HUES64 (cell line): ENCODE measurements at regions not wholly inside any gene's neighbourhood (a gene's known extent, or its start where the extent isn't known, plus 50 kb on each side); places are given as distances from the start of the nearest gene placed in this dataset.

Experiments used
- H3K27ac ChIP-seq: 2 replicates; pipeline ENCODE4 v1.7.0; 2013; ENCODE audit warnings: low read depth, low read length, inconsistent platforms
- H3K27me3 ChIP-seq: 2 replicates; pipeline ENCODE4 v1.6.1; 2013; ENCODE audit warnings: mild to moderate bottlenecking, low read length; ENCODE audit not compliant: insufficient read depth
- H3K36me3 ChIP-seq: 2 replicates; pipeline ENCODE4 v1.6.1; 2013; ENCODE audit warnings: mild to moderate bottlenecking, low read length; ENCODE audit not compliant: insufficient read depth
- H3K4me1 ChIP-seq: 2 replicates; pipeline ENCODE4 v1.6.1; 2013; ENCODE audit warnings: mild to moderate bottlenecking, low read length, moderate library complexity; ENCODE audit not compliant: insufficient read depth
- H3K4me3 ChIP-seq: 2 replicates; pipeline ENCODE4 v1.5.1; 2013; ENCODE audit warnings: mild to moderate bottlenecking, low read length, moderate library complexity
- H3K9ac ChIP-seq: 2 replicates; pipeline ENCODE4 v1.6.1; 2013; ENCODE audit warnings: mild to moderate bottlenecking, low read depth, low read length
- H3K9me3 ChIP-seq: 2 replicates; pipeline ENCODE4 v1.6.1; 2013; ENCODE audit warnings: low read depth, low read length; ENCODE audit not compliant: insufficient read depth
- WGBS: fragments of 150-250, 120-280 bp; methylation state at CpG from one replicate; pipeline ENCODE4 v1.1.7; 2013; ENCODE audit warnings: missing lambda C conversion rate; 5-methylcytosine and 5-hydroxymethylcytosine counted together

GRCh38 chr3:109532257-109533216 is 195.2 kb upstream of the DPPA4 start:
- H3K36me3 ChIP-seq: no peaks in the 10 kb centered on the region
- H3K4me3 ChIP-seq: no peak overlapping the region
- no peak overlapping the region for H3K9ac ChIP-seq
- no peak overlapping the region for H3K27ac ChIP-seq
- no peaks in the 10 kb centered on the region for H3K4me1 ChIP-seq
- 90% methylated on average over 6 of the region's 6 CpGs for WGBS
- H3K27me3 ChIP-seq: no peaks in the 10 kb centered on the region
- H3K9me3 ChIP-seq: 0 out of 2 replicates have a peak, but pooled peaks cover 4% of the 10 kb centered on the region

- no peak overlapping the region for H3K27ac ChIP-seq
- WGBS: 95% methylated on average over 10 of the region's 10 CpGs
- H3K36me3 ChIP-seq: no peaks in the 10 kb centered on the region
- H3K9ac ChIP-seq: no peak overlapping the region
- no peaks in the 10 kb centered on the region for H3K4me1 ChIP-seq
- H3K9me3 ChIP-seq: no peaks in the 10 kb centered on the region
- H3K27me3 ChIP-seq: no peaks in the 10 kb centered on the region
- H3K4me3 ChIP-seq: no peak overlapping the region
Measured at GRCh38 chr3:109545746-109546145, 208.4 kb upstream of the DPPA4 start.

- H3K27me3 ChIP-seq: no peaks in the 10 kb centered on the region
- no peak overlapping the region for H3K9ac ChIP-seq
- no peaks in the 10 kb centered on the region for H3K9me3 ChIP-seq
- H3K27ac ChIP-seq: no peak overlapping the region
- no peak overlapping the region for H3K4me3 ChIP-seq
- H3K4me1 ChIP-seq: no peaks in the 10 kb centered on the region
- no CpG with 5 or more reads among the region's 1 CpG for WGBS
- H3K36me3 ChIP-seq: no peaks in the 10 kb centered on the region
Measured at GRCh38 chr3:109548192-109548938, 211.0 kb upstream of the DPPA4 start.

GRCh38 chr3:109553591-109554371 is 216.4 kb upstream of the DPPA4 start:
- Histone ChIP-seq H3K9ac (no peak overlapping the region), H3K36me3 (no peaks in the 10 kb centered on the region), H3K4me3 (no peak overlapping the region), H3K27ac (no peak overlapping the region), H3K4me1 (no peaks in the 10 kb centered on the region), H3K27me3 (no peaks in the 10 kb centered on the region), H3K9me3 (no peaks in the 10 kb centered on the region)
- 77% methylated on average over 4 of the region's 4 CpGs for WGBS

- no peaks in the 10 kb centered on the region for H3K9me3 ChIP-seq
- no peaks in the 10 kb centered on the region for H3K27me3 ChIP-seq
- H3K27ac ChIP-seq: no peak overlapping the region
- no peak overlapping the region for H3K9ac ChIP-seq
- H3K4me1 ChIP-seq: no peaks in the 10 kb centered on the region
- no peak overlapping the region for H3K4me3 ChIP-seq
- WGBS: 87% methylated on average over 1 of the region's 1 CpG
- H3K36me3 ChIP-seq: no peaks in the 10 kb centered on the region
Measured at GRCh38 chr3:109559389-109559788, 222.0 kb upstream of the DPPA4 start.

GRCh38 chr3:109563149-109563548 is 225.8 kb upstream of the DPPA4 start:
- Histone ChIP-seq H3K9ac (no peak overlapping the region), H3K9me3 (no peaks in the 10 kb centered on the region), H3K36me3 (no peaks in the 10 kb centered on the region), H3K27me3 (no peaks in the 10 kb centered on the region), H3K4me3 (no peak overlapping the region), H3K27ac (no peak overlapping the region), H3K4me1 (no peaks in the 10 kb centered on the region)
- 100% methylated on average over 5 of the region's 7 CpGs for WGBS

GRCh38 chr3:109569135-109569846 is 231.9 kb upstream of the DPPA4 start:
- Histone ChIP-seq H3K9ac (no peak overlapping the region), H3K4me3 (no peak overlapping the region), H3K9me3 (no peaks in the 10 kb centered on the region), H3K27ac (no peak overlapping the region), H3K27me3 (no peaks in the 10 kb centered on the region), H3K36me3 (no peaks in the 10 kb centered on the region), H3K4me1 (no peaks in the 10 kb centered on the region)
- 70% methylated on average over 2 of the region's 2 CpGs for WGBS

- Histone ChIP-seq H3K36me3 (no peaks in the 10 kb centered on the region), H3K9ac (no peak overlapping the region), H3K4me1 (no peaks in the 10 kb centered on the region), H3K9me3 (no peaks in the 10 kb centered on the region), H3K27me3 (no peaks in the 10 kb centered on the region), H3K27ac (no peak overlapping the region), H3K4me3 (no peak overlapping the region)
- WGBS: 96% methylated on average over 2 of the region's 2 CpGs
Measured at GRCh38 chr3:109570408-109570807, 233.1 kb upstream of the DPPA4 start.

GRCh38 chr3:109572301-109572700 is 235.0 kb upstream of the DPPA4 start:
- Histone ChIP-seq H3K9me3 (no peaks in the 10 kb centered on the region), H3K27ac (no peak overlapping the region), H3K4me1 (no peaks in the 10 kb centered on the region), H3K4me3 (no peak overlapping the region), H3K9ac (no peak overlapping the region), H3K27me3 (no peaks in the 10 kb centered on the region), H3K36me3 (no peaks in the 10 kb centered on the region)
- WGBS: 96% methylated on average over 1 of the region's 1 CpG

- H3K9me3 ChIP-seq: no peaks in the 10 kb centered on the region; the same call in 1 of the 2 replicates
- no peaks in the 10 kb centered on the region for H3K4me1 ChIP-seq
- no peak overlapping the region for H3K27ac ChIP-seq
- no peaks in the 10 kb centered on the region for H3K27me3 ChIP-seq
- no peaks in the 10 kb centered on the region for H3K36me3 ChIP-seq
- WGBS: 96% methylated on average over 4 of the region's 4 CpGs
- H3K9ac ChIP-seq: no peak overlapping the region
- H3K4me3 ChIP-seq: no peak overlapping the region
Measured at GRCh38 chr3:109596991-109597390, 259.6 kb upstream of the DPPA4 start.
